Esophagus muscularis mucosa (tissue), 4 donors: ENCODE measurements at regions not wholly inside any gene's neighbourhood (a gene's known extent, or its start where the extent isn't known, plus 50 kb on each side); places are given as distances from the start of the nearest gene placed in this dataset.

Experiments used
- EP300 ChIP-seq: sonication (generic); formaldehyde crosslinking; IDR thresholded peaks from one replicate; pipeline ENCODE4 v1.6.1; 2017; ENCODE audit warnings: antibody characterized with exemption
- POLR2AphosphoS5 ChIP-seq, 2 donors: sonication (generic); formaldehyde crosslinking; IDR thresholded peaks; one replicate each; pipeline ENCODE4 v1.6.1; 2017; ENCODE audit warnings: antibody characterized with exemption in 2 of 2
- TF ChIP-seq, protein P1 (sequence below), 3 experiments: fragments of 200-600 bp in 2 of 3; fragments of 450-650 bp in 1 of 3; sonication (generic) in 2 of 3; IDR thresholded peaks; one replicate each; pipeline ENCODE4 v1.5.1; 2017 to 2019; ENCODE audit warnings: antibody characterized with exemption in 3 of 3, mild to moderate bottlenecking in 2 of 3, moderate library complexity in 1 of 3

DNA sequence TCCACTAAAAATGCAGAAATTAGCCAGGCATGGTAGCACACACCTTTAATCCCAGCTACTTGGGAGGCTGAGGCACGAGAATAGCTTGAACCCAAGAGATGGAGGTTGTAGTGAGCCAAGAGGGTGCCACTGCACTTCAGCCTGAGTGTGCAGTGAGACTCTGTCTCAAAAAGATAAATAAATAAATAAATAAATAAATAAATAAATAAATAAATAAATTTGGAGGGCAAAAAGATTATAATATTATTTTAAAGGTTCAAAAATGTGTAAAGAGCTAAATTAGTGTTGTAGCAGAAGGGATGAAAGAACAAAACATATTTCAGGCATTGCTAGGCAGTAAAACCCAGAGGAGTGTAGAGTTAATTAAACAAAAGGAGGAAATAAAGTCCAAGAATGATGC, 1136.4 kb upstream of the CDH2 start:
- no peak for TF ChIP-seq POLR2AphosphoS5 (IDR thresholded peaks at IDR 0.05)
- TF ChIP-seq, protein P1, sequence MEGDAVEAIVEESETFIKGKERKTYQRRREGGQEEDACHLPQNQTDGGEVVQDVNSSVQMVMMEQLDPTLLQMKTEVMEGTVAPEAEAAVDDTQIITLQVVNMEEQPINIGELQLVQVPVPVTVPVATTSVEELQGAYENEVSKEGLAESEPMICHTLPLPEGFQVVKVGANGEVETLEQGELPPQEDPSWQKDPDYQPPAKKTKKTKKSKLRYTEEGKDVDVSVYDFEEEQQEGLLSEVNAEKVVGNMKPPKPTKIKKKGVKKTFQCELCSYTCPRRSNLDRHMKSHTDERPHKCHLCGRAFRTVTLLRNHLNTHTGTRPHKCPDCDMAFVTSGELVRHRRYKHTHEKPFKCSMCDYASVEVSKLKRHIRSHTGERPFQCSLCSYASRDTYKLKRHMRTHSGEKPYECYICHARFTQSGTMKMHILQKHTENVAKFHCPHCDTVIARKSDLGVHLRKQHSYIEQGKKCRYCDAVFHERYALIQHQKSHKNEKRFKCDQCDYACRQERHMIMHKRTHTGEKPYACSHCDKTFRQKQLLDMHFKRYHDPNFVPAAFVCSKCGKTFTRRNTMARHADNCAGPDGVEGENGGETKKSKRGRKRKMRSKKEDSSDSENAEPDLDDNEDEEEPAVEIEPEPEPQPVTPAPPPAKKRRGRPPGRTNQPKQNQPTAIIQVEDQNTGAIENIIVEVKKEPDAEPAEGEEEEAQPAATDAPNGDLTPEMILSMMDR (IDR thresholded peaks at IDR 0.05) = no peak
- TF ChIP-seq EP300 = no peak
